Liver (tissue), 8 donors: ENCODE measurements at regions not wholly inside any gene's neighbourhood (a gene's known extent, or its start where the extent isn't known, plus 50 kb on each side); places are given as distances from the start of the nearest gene placed in this dataset.

Source experiments
- DNase-seq: peaks from one replicate; pipeline ENCODE4 v3.0.0-alpha.2; 2017; ENCODE audit warnings: low spot score
- H3K27ac ChIP-seq, 2 donors: one replicate each; pipeline ENCODE4 v1.7.0; 2013; ENCODE audit warnings: inconsistent platforms in 2 of 2, low read length in 2 of 2, control low read depth in 1 of 2, low read depth in 1 of 2, mild to moderate bottlenecking in 1 of 2
- H3K27me3 ChIP-seq, 4 donors: one replicate each; pipeline versions ENCODE4 v1.6.1 to v1.7.0; 2013; ENCODE audit warnings: low read length in 3 of 4, inconsistent platforms in 1 of 4, mild to moderate bottlenecking in 1 of 4, moderate library complexity in 1 of 4; ENCODE audit not compliant: control insufficient read depth in 4 of 4, insufficient read depth in 4 of 4
- H3K36me3 ChIP-seq, 4 donors: one replicate each; pipeline versions ENCODE4 v1.6.1 to v1.7.0; 2013; ENCODE audit warnings: low read length in 3 of 4, mild to moderate bottlenecking in 3 of 4, low read depth in 1 of 4, moderate library complexity in 1 of 4; ENCODE audit not compliant: control insufficient read depth in 4 of 4, insufficient read depth in 3 of 4
- H3K4me1 ChIP-seq, 4 donors: one replicate each; pipeline versions ENCODE4 v1.6.1 to v1.7.0; 2013; ENCODE audit warnings: low read length in 3 of 4, mild to moderate bottlenecking in 3 of 4, moderate library complexity in 1 of 4; ENCODE audit not compliant: control insufficient read depth in 4 of 4, insufficient read depth in 4 of 4
- H3K4me3 ChIP-seq, 3 donors: one replicate each; pipeline versions ENCODE4 v1.6.1 to v1.7.0; 2013; ENCODE audit warnings: low read length in 3 of 3, control low read depth in 1 of 3, low read depth in 1 of 3, mild to moderate bottlenecking in 1 of 3
- H3K9ac ChIP-seq, 2 donors: one replicate each; pipeline ENCODE4 v1.7.0; 2013; ENCODE audit warnings: low read length in 2 of 2, mild to moderate bottlenecking in 2 of 2, moderate library complexity in 2 of 2, control low read depth in 1 of 2, low read depth in 1 of 2
- H3K9me3 ChIP-seq, 4 donors: one replicate each; pipeline versions ENCODE4 v1.6.1 to v1.7.0; 2013; ENCODE audit warnings: low read length in 3 of 4; ENCODE audit not compliant: control insufficient read depth in 4 of 4
- EGR1 ChIP-seq, 2 donors: IDR thresholded peaks; 2 replicates each; pipeline ENCODE4 v1.6.1; 2016 to 2018; ENCODE audit warnings: antibody characterized with exemption in 2 of 2, low read depth in 2 of 2
- FOXA1 ChIP-seq: IDR thresholded peaks from 2 replicates; pipeline ENCODE4 v1.6.1; 2016; ENCODE audit warnings: antibody characterized with exemption
- FOXA2 ChIP-seq: IDR thresholded peaks from 2 replicates; pipeline ENCODE4 v1.6.1; 2016; ENCODE audit warnings: antibody characterized with exemption
- GABPA ChIP-seq, 2 donors: IDR thresholded peaks in 1 of 2; conservative IDR thresholded peaks in 1 of 2; 2 replicates each; pipeline ENCODE4 v1.6.1; 2016; ENCODE audit warnings: antibody characterized with exemption in 2 of 2, mild to moderate bottlenecking in 1 of 2, moderate library complexity in 1 of 2
- HNF4A ChIP-seq, 2 donors: conservative IDR thresholded peaks; 2 replicates each; pipeline ENCODE4 v1.6.1; 2016; ENCODE audit warnings: antibody characterized with exemption in 2 of 2, mild to moderate bottlenecking in 2 of 2
- HNF4G ChIP-seq: IDR thresholded peaks from 2 replicates; pipeline ENCODE4 v1.6.1; 2016; ENCODE audit warnings: antibody characterized with exemption
- JUND ChIP-seq, 2 donors: IDR thresholded peaks; 2 replicates each; pipeline ENCODE4 v1.6.1; 2016; ENCODE audit warnings: antibody characterized with exemption in 2 of 2
- NR2F2 ChIP-seq: IDR thresholded peaks from 2 replicates; pipeline ENCODE4 v1.6.1; 2016; ENCODE audit warnings: antibody characterized with exemption
- RAD21 ChIP-seq, 2 donors: IDR thresholded peaks; 2 replicates each; pipeline ENCODE4 v1.6.1; 2016; ENCODE audit warnings: antibody characterized with exemption in 2 of 2, mild to moderate bottlenecking in 2 of 2
- RXRA ChIP-seq, 2 donors: IDR thresholded peaks; 2 replicates each; pipeline ENCODE4 v1.6.1; 2017 to 2018; ENCODE audit warnings: antibody characterized with exemption in 2 of 2, mild to moderate bottlenecking in 1 of 2
- SP1 ChIP-seq: IDR thresholded peaks from 2 replicates; pipeline ENCODE4 v1.6.1; 2018; ENCODE audit warnings: antibody characterized with exemption, mild to moderate bottlenecking
- TAF1 ChIP-seq: conservative IDR thresholded peaks from 2 replicates; pipeline ENCODE4 v1.6.1; 2016; ENCODE audit warnings: antibody characterized with exemption, mild to moderate bottlenecking
- YY1 ChIP-seq: IDR thresholded peaks from 2 replicates; pipeline ENCODE4 v1.6.1; 2016; ENCODE audit warnings: antibody characterized with exemption, mild to moderate bottlenecking
- ZBTB33 ChIP-seq: IDR thresholded peaks from 2 replicates; pipeline ENCODE4 v1.6.1; 2016; ENCODE audit warnings: antibody characterized with exemption
- WGBS: extraction: QIAGEN DNeasy Blood & Tissue Kit; methylation state at CpG from one replicate; pipeline ENCODE4 v1.1.7; 2013; 5-methylcytosine and 5-hydroxymethylcytosine counted together
- TF ChIP-seq, protein P1 (sequence below): IDR thresholded peaks from 2 replicates; pipeline ENCODE4 v1.6.1; 2016; ENCODE audit warnings: antibody characterized with exemption
- TF ChIP-seq, protein P2 (sequence below): IDR thresholded peaks from 2 replicates; pipeline ENCODE4 v1.6.1; 2016; ENCODE audit warnings: antibody characterized with exemption, mild to moderate bottlenecking
- TF ChIP-seq, protein P3 (sequence below): fragments of 150-350 bp; IDR thresholded peaks from 2 replicates; pipeline ENCODE4 v1.5.1; 2017; ENCODE audit warnings: improper control_type of control experiment, low read depth, low read length; ENCODE audit not compliant: missing input control
- TF ChIP-seq, protein P4 (sequence below): IDR thresholded peaks from 2 replicates; pipeline ENCODE4 v1.6.1; 2016; ENCODE audit warnings: antibody characterized with exemption
- donor health status: healthy.
- donor health status: healthy.
- donor health status: healthy.
- donor health status: healthy.
- donor health status: healthy.

DNA sequence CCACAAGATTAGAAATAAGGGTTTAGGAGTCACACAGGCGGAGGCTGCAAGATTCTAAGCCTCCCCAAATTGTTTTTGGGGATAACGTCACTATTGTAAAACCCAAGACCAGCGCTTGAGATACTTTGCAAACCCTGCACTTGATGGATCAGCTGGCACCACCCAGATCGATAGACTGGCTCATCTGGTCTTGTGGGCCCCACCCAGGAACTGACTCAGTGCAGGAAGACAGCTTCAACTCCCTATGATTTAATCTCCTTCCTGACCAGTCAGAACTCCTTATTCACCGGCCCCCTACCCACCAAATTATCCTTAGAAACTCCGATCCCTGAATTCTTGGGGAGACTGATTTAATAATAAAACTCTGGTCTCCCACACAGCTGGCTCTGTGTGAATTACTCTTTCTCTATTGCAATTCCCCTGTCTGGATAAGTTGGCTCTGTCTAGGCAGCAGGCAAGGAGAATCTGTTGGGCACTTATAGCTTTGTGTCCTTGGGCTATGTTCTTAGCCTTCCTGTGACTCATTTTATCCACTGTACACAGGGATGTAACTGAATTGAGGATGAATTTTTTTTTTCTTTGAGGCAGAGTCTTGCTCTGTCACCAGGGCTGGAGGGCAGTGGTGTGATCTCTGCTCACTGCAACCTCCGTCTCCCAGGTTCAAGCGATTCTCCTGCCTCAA, 64.4 kb upstream of the CARD11 start:
- Histone ChIP-seq H3K9ac (no peak overlapping the region), H3K4me1 (no peaks in the 10 kb centered on the region), H3K4me3 (no peak overlapping the region), H3K27me3 (no peaks in the 10 kb centered on the region), H3K9me3 (peaks cover 0 to 9% (median 8%) of the 10 kb centered on the region in 4 donors), H3K36me3 (no peaks in the 10 kb centered on the region), H3K27ac (no peak overlapping the region)
- WGBS: 74% methylated on average over 8 of the region's 8 CpGs
- TF ChIP-seq, protein P1, sequence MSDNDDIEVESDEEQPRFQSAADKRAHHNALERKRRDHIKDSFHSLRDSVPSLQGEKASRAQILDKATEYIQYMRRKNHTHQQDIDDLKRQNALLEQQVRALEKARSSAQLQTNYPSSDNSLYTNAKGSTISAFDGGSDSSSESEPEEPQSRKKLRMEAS: no peak
- TF ChIP-seq RAD21 (IDR thresholded peaks at IDR 0.05) (no peak), TAF1 (no peak), HNF4A (conservative IDR thresholded peaks at IDR 0.05) (no peak), FOXA1 (no peak), RXRA (IDR thresholded peaks at IDR 0.05) (no peak), FOXA2 (no peak), EGR1 (IDR thresholded peaks at IDR 0.05; ENCODE audit: low read depth in 2 of 2) (no peak), SP1 (no peak), ZBTB33 (no peak), HNF4G (no peak), GABPA (IDR thresholded peaks at IDR 0.05 in 1 of 2, conservative IDR thresholded peaks at IDR 0.05 in 1 of 2) (no peak), NR2F2 (no peak), YY1 (no peak), JUND (IDR thresholded peaks at IDR 0.05) (no peak)
- TF ChIP-seq, protein P2, sequence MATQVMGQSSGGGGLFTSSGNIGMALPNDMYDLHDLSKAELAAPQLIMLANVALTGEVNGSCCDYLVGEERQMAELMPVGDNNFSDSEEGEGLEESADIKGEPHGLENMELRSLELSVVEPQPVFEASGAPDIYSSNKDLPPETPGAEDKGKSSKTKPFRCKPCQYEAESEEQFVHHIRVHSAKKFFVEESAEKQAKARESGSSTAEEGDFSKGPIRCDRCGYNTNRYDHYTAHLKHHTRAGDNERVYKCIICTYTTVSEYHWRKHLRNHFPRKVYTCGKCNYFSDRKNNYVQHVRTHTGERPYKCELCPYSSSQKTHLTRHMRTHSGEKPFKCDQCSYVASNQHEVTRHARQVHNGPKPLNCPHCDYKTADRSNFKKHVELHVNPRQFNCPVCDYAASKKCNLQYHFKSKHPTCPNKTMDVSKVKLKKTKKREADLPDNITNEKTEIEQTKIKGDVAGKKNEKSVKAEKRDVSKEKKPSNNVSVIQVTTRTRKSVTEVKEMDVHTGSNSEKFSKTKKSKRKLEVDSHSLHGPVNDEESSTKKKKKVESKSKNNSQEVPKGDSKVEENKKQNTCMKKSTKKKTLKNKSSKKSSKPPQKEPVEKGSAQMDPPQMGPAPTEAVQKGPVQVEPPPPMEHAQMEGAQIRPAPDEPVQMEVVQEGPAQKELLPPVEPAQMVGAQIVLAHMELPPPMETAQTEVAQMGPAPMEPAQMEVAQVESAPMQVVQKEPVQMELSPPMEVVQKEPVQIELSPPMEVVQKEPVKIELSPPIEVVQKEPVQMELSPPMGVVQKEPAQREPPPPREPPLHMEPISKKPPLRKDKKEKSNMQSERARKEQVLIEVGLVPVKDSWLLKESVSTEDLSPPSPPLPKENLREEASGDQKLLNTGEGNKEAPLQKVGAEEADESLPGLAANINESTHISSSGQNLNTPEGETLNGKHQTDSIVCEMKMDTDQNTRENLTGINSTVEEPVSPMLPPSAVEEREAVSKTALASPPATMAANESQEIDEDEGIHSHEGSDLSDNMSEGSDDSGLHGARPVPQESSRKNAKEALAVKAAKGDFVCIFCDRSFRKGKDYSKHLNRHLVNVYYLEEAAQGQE: no peak
- TF ChIP-seq, protein P3, sequence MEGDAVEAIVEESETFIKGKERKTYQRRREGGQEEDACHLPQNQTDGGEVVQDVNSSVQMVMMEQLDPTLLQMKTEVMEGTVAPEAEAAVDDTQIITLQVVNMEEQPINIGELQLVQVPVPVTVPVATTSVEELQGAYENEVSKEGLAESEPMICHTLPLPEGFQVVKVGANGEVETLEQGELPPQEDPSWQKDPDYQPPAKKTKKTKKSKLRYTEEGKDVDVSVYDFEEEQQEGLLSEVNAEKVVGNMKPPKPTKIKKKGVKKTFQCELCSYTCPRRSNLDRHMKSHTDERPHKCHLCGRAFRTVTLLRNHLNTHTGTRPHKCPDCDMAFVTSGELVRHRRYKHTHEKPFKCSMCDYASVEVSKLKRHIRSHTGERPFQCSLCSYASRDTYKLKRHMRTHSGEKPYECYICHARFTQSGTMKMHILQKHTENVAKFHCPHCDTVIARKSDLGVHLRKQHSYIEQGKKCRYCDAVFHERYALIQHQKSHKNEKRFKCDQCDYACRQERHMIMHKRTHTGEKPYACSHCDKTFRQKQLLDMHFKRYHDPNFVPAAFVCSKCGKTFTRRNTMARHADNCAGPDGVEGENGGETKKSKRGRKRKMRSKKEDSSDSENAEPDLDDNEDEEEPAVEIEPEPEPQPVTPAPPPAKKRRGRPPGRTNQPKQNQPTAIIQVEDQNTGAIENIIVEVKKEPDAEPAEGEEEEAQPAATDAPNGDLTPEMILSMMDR: no peak
- TF ChIP-seq, protein P4, sequence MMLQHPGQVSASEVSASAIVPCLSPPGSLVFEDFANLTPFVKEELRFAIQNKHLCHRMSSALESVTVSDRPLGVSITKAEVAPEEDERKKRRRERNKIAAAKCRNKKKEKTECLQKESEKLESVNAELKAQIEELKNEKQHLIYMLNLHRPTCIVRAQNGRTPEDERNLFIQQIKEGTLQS: no peak
- no peak for DNase-seq
